ENCODE measurements at regions not wholly inside any gene's neighbourhood (a gene's known extent, or its start where the extent isn't known, plus 50 kb on each side); places are given as distances from the start of the nearest gene placed in this dataset.

DNA sequence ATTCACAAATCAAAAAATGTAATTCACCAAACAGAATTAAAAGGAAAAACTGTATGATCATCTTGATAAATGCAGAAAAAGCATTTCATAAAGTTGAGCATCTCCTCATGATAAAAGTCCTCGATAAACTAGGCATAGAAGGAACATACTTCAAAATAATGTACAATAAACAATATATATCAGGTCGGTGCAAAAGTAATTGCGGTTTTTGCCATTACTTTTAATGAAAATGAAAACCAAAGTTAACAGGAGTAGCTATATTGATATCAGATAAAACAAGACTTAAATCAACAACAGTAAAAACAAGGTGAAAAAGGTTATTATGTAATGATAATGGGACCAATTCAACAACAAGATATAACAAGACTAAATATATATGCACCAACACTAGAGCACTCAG is 372.1 kb downstream of the RAB28 start:
- no peak for TF ChIP-seq EP300 (conservative IDR thresholded peaks at IDR 0.05; ENCODE audit: poor library complexity, severe bottlenecking)
- TF ChIP-seq, protein P1, sequence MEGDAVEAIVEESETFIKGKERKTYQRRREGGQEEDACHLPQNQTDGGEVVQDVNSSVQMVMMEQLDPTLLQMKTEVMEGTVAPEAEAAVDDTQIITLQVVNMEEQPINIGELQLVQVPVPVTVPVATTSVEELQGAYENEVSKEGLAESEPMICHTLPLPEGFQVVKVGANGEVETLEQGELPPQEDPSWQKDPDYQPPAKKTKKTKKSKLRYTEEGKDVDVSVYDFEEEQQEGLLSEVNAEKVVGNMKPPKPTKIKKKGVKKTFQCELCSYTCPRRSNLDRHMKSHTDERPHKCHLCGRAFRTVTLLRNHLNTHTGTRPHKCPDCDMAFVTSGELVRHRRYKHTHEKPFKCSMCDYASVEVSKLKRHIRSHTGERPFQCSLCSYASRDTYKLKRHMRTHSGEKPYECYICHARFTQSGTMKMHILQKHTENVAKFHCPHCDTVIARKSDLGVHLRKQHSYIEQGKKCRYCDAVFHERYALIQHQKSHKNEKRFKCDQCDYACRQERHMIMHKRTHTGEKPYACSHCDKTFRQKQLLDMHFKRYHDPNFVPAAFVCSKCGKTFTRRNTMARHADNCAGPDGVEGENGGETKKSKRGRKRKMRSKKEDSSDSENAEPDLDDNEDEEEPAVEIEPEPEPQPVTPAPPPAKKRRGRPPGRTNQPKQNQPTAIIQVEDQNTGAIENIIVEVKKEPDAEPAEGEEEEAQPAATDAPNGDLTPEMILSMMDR (IDR thresholded peaks at IDR 0.05; ENCODE audit: poor library complexity, severe bottlenecking), result no peak
- no peak for TF ChIP-seq SMC3 (conservative IDR thresholded peaks at IDR 0.05; ENCODE audit: poor library complexity)
- TF ChIP-seq TAF1 (IDR thresholded peaks at IDR 0.05; ENCODE audit: low read depth), result no peak
- TF ChIP-seq, protein P2, sequence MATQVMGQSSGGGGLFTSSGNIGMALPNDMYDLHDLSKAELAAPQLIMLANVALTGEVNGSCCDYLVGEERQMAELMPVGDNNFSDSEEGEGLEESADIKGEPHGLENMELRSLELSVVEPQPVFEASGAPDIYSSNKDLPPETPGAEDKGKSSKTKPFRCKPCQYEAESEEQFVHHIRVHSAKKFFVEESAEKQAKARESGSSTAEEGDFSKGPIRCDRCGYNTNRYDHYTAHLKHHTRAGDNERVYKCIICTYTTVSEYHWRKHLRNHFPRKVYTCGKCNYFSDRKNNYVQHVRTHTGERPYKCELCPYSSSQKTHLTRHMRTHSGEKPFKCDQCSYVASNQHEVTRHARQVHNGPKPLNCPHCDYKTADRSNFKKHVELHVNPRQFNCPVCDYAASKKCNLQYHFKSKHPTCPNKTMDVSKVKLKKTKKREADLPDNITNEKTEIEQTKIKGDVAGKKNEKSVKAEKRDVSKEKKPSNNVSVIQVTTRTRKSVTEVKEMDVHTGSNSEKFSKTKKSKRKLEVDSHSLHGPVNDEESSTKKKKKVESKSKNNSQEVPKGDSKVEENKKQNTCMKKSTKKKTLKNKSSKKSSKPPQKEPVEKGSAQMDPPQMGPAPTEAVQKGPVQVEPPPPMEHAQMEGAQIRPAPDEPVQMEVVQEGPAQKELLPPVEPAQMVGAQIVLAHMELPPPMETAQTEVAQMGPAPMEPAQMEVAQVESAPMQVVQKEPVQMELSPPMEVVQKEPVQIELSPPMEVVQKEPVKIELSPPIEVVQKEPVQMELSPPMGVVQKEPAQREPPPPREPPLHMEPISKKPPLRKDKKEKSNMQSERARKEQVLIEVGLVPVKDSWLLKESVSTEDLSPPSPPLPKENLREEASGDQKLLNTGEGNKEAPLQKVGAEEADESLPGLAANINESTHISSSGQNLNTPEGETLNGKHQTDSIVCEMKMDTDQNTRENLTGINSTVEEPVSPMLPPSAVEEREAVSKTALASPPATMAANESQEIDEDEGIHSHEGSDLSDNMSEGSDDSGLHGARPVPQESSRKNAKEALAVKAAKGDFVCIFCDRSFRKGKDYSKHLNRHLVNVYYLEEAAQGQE (IDR thresholded peaks at IDR 0.05; ENCODE audit: borderline replicate concordance), result no peak
- no peak for TF ChIP-seq EZH2 (IDR thresholded peaks at IDR 0.05; ENCODE audit: borderline replicate concordance, insufficient read depth, low read length, poor library complexity, severe bottlenecking)
- TF ChIP-seq POLR2AphosphoS5 (IDR thresholded peaks at IDR 0.05), result no peak
- no peak for TF ChIP-seq RAD21 (conservative IDR thresholded peaks at IDR 0.05)
